ENCODE measurements at regions not wholly inside any gene's neighbourhood (a gene's known extent, or its start where the extent isn't known, plus 50 kb on each side); places are given as distances from the start of the nearest gene placed in this dataset.

- no peak for TF ChIP-seq CTCF (IDR thresholded peaks at IDR 0.05)
- TF ChIP-seq POLR2A (IDR thresholded peaks at IDR 0.05) = no peak
These were observed 58.8 kb downstream of the CLDN34 start for GRCh38 chrX:10025742-10026493.
